ACHN (cell line): ENCODE measurements at regions not wholly inside any gene's neighbourhood (a gene's known extent, or its start where the extent isn't known, plus 50 kb on each side); places are given as distances from the start of the nearest gene placed in this dataset.
A peak's percentile ranks its signal among the peaks of the same experiment; 100 is the strongest.
"Not testable (repeated sequence)": the region's sequence is repeated elsewhere in the genome, so short reads cannot be mapped to it uniquely, and the experiment has no call there.

Experiments
- DNase-seq: peaks from one replicate; pipeline ENCODE4 v3.0.0-alpha.2; 2015
- in situ Hi-C: cut with HindIII; loops from 2 replicates; pipeline ENCODE4 v1.10.0; 2017; ENCODE audit warnings: low sequenced_read_pairs, low pct_ligation_motif_present, low pct_unique_long_range_greater_than_20kb

DNA sequence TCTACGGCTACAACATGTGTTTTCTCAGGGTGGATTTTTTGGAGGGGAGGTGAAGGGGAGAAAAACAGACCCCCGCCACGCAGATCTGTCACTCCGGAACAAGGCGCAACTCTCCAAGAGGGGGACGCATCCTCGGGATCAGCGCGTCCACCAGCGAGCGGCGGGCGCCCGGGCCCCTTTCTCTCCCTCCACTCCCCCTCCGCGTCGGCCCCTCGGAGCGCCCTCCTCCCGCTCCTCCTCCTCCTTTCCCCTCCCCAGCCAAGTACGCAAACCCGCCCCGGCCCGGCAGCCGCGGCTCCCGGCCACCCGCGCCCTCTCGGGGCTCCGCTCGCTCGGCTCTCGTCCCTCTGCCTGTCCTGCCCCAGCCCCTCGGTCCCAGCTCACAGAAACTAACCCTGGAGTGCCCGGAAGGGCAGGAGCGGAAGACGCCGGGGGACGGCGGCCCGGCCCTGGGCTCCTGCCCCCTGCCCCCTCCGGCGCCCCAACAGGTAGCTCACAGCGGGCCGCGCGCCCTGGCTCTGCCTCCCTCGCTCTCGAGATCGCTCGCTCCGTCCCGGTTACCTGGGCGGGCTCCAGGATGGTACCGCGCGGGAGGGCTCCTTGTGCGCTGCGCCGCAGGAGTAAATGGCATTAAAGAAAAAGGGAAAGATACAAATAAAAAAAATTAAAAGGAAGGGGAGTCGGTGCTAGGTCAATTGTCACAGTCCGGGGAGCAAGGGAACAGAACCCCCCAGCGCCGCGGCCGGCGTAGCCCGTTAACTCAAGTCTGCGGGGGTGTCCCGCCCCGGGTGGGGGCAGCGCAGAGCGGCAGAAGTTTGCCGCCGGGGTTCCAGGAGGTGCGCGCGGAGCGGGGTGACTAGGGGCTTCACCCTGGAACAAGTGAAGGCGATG is 131.4 kb upstream of the C11orf58 start:
- in situ Hi-C loops = no loop called here
- peak; percentile 30 for DNase-seq

DNA sequence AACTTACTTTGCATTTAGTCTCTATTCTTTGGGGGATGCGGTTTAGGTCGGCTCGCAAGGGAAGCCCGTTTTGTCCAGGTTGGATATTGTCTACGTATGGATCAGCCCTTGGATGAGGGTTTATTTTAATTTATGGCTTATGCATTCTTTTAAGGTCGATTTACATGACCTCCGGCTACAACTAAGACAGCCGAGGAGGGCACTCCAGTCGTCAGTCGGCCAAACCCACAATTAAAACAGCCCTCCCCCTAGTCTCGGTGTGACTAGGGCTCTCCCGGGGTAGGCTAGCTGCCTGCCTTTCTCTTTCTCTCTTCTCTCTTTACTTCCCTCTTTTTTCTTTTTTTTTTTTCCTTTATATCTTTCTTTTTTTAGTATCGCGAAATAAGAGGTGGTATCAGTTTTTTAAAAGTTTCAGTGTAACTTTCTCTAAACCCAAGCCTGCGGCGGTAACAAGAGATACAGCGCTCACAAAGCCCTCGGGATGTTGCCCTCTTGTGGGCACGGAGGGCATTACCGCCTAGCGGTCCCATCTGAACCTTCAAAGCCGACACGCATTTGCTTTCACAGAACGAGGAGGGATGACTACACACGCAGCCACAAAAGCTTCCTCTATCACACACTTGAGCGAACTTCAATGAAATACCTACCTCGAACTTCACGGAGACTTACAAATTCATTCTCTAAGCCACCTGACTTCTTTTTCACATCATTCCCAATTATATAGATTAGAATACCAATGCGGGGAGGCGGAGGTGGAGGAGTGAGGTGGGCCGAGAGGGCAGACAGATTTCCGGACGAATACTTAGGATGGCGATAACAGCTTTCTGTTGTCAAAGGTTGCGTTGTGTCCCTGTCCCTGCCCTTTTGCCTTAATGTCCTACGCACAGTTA is 132.3 kb upstream of the C11orf58 start:
- in situ Hi-C loops = no loop called here

GRCh38 chr11:16605389-16605893 is 133.0 kb upstream of the C11orf58 start:
- in situ Hi-C loops = no loop called here
- peak; percentile 38 for DNase-seq

More for the DNA sequence above, 132.3 kb upstream of the C11orf58 start:
- peak; percentile 90 for DNase-seq

DNA sequence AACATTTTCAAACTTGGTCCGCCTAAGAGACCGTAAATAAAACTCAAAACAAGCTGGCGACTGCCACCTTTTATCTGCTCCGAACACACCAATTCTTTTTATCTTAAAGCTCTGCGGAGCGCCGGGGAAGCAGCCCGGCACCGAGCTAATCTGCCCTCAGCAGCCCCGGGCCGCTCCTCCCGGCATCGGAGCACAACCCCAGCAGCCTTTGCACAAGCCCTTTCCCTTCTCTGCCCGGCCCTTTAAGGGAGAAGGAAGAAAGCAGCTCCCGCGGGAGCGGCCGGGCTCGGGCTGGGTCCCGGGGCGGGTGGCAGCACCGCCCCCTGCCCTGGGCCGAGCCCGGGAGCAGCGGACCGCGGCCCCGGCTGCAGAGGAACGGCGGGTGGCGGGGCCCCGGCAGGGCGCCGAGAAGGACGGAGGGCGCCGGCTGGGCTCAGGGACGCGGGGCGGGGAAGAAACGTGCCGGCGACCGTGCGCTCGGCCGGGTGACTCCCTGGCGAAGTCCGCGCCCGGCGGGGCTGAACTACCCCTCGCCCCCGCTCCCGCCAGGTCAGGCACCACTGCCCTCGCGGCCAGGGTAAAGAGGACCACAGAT is 133.6 kb upstream of the C11orf58 start:
- peak; percentile 51 for DNase-seq
- in situ Hi-C loops = no loop called here

- in situ Hi-C loops = no loop called here
- peak; percentile 52 for DNase-seq
These were observed 134.3 kb upstream of the C11orf58 start for GRCh38 chr11:16603890-16604793.

- peak; percentile 22 for DNase-seq
- in situ Hi-C loops = no loop called here
These were observed 135.2 kb upstream of the C11orf58 start for GRCh38 chr11:16603245-16603644.

- no peak for DNase-seq
- in situ Hi-C loops = no loop called here
These were observed 139.5 kb upstream of the C11orf58 start for GRCh38 chr11:16598906-16599305.

GRCh38 chr11:16598032-16598431 is 140.4 kb upstream of the C11orf58 start:
- in situ Hi-C loops = no loop called here
- DNase-seq = no peak

DNA sequence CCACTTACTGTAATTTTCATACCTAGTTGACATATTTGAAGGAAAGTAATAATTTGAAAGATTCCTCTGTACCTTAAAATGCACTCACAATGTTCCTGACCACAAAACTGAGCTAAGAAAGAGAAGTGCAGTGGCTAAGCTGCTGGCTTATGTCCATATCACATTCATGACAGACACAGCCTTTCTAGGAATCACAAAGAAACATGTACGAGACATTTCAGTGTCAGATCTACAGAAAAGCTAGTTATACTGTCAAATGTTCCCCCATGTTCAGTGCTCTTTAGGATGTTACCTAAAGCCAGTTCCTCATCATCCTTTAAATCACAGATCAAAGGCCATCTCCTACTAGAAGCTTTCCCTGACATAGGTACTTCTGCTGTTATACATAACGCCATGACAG is 142.2 kb upstream of the C11orf58 start:
- in situ Hi-C loops = no loop called here
- DNase-seq = no peak

GRCh38 chr11:16591157-16591556 is 147.3 kb upstream of the C11orf58 start:
- in situ Hi-C loops = no loop called here
- no peak for DNase-seq

GRCh38 chr11:16587670-16588069 is 150.8 kb upstream of the C11orf58 start:
- in situ Hi-C loops = no loop called here
- DNase-seq = no peak

- DNase-seq = no peak
- in situ Hi-C loops = no loop called here
These were observed 153.9 kb upstream of the C11orf58 start for GRCh38 chr11:16584569-16584968.

DNA sequence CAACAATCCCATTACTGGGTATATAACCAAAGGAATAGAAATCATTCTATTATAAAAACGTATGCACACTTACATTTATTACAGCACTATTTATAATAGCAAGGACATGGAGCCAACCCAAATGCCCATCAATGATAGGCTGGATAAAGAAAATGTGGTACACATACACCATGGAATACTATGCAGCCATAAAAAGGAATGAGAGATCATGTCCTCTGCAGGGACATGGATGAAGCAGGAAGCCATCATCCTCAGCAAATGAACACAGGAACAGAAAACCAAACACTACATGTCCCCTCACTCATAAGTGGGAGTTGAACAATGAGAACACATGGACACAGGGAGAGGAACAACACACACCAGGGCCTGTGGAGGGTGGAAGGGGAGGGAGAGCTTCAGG is 157.4 kb upstream of the C11orf58 start:
- in situ Hi-C loops, DNase-seq: not testable (repeated sequence)

GRCh38 chr11:16577490-16577889 is 161.0 kb upstream of the C11orf58 start:
- in situ Hi-C loops = no loop called here
- DNase-seq = no peak

- DNase-seq, in situ Hi-C loops: not testable (repeated sequence)
These were observed 163.6 kb upstream of the C11orf58 start for GRCh38 chr11:16574889-16575288.

DNA sequence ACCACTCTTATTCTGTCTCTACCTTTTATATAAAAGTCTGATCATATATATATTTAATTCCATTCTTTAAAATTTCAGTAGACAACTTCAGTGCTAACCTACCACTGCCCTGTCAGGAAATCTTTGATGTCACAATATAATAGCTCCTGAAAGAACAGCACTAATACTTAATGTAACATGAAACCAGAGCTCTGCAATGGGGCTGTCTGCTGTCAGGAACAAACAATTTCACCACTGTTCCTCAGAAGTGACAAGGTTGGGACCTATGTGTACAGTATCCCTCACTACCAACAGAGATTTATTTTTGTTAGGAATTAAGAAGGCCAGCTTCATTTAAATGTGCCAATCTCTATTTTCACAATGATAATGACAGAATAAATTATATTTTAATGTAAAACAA is 165.5 kb upstream of the C11orf58 start:
- in situ Hi-C loops = no loop called here
- DNase-seq = no peak

DNA sequence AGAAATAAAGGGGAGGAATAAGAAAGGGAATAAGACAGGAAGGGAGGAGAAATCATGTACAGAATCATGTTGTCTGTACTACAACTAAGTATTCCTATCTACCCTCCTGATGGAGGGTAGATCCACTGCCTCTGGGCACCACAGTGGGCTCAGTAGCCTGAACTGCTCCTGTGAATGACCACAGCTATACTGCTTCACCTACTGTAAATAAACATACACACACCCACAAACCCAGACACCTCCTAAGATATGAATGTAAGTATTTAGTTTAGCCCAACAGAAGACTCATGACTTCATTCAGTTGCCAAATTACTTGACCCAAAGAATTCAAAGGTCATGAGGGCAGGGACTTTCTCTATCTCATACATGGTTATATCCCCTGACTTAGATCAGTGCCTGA is 177.3 kb upstream of the C11orf58 start:
- in situ Hi-C loops = no loop called here
- no peak for DNase-seq

DNA sequence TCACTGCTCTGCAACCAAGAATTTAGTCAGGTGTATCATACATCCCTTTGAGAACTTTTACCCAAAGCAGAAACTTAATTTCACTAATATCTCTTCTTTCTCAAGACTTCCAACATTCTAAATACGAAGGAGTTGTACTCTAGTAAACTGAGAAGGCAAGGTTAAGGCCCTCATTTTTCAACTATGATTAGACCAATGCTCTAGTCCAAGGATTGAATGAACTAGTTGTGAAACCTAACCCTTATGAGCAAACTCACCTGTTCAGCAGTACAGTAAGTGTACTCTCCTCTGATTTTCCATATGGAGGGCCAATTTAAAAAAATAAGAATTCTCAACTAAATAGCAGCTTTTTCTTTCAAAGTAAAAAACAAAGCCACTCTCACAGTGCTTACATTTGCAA is 180.0 kb upstream of the C11orf58 start:
- in situ Hi-C loops = no loop called here
- no peak for DNase-seq
